GM13976 (cell line): ENCODE measurements at regions not wholly inside any gene's neighbourhood (a gene's known extent, or its start where the extent isn't known, plus 50 kb on each side); places are given as distances from the start of the nearest gene placed in this dataset.

Experiments used
- DNase-seq: peaks from one replicate; pipeline ENCODE4 v3.0.0; 2012; ENCODE audit warnings: low spot score
- in situ Hi-C: fragments of 300-500 bp; cut with MboI; formaldehyde crosslinking; loops from one replicate; pipeline ENCODE4 v1.12.0; 2022; ENCODE audit warnings: low sequenced_read_pairs, mixed read lengths, inconsistent platforms; ENCODE audit not compliant: unreplicated experiment
- TF ChIP-seq, protein P1 (sequence below): IDR thresholded peaks from 2 replicates; pipeline ENCODE4 v1.5.1; 2012; ENCODE audit warnings: borderline replicate concordance, mild to moderate bottlenecking; ENCODE audit not compliant: insufficient read depth; ENCODE audit errors: extremely low read depth, missing control alignments, control extremely low read depth

DNA sequence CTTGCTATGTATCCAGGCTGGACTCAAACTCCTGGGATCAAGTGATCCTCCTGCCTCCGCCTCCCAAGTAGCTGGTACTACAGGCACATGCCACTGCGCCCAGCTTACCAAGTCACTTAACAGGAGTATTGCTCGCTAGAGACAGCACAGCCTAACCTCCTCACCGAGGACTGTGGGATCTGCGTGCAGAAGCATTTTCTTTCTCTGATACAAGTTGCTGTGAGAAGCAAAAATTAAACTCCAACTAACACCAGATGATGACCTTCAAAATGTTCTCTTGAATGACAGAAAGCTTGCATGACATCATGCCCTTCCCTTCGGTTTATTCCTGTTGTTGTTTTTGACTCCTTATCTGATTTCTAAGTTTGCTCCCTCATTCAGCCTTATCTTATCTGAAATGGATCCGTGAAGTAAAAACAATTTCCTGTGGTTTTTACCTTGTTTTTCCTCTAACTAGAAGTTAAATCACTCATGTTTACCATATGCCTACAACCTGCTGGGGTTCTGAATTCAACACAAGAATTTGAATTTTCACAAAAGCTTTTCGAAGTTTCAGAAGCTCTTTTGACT, 94.4 kb upstream of the KIF5B start:
- no peak for DNase-seq
- in situ Hi-C loops, result no loop called here
- TF ChIP-seq, protein P1, sequence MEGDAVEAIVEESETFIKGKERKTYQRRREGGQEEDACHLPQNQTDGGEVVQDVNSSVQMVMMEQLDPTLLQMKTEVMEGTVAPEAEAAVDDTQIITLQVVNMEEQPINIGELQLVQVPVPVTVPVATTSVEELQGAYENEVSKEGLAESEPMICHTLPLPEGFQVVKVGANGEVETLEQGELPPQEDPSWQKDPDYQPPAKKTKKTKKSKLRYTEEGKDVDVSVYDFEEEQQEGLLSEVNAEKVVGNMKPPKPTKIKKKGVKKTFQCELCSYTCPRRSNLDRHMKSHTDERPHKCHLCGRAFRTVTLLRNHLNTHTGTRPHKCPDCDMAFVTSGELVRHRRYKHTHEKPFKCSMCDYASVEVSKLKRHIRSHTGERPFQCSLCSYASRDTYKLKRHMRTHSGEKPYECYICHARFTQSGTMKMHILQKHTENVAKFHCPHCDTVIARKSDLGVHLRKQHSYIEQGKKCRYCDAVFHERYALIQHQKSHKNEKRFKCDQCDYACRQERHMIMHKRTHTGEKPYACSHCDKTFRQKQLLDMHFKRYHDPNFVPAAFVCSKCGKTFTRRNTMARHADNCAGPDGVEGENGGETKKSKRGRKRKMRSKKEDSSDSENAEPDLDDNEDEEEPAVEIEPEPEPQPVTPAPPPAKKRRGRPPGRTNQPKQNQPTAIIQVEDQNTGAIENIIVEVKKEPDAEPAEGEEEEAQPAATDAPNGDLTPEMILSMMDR, result no peak

DNA sequence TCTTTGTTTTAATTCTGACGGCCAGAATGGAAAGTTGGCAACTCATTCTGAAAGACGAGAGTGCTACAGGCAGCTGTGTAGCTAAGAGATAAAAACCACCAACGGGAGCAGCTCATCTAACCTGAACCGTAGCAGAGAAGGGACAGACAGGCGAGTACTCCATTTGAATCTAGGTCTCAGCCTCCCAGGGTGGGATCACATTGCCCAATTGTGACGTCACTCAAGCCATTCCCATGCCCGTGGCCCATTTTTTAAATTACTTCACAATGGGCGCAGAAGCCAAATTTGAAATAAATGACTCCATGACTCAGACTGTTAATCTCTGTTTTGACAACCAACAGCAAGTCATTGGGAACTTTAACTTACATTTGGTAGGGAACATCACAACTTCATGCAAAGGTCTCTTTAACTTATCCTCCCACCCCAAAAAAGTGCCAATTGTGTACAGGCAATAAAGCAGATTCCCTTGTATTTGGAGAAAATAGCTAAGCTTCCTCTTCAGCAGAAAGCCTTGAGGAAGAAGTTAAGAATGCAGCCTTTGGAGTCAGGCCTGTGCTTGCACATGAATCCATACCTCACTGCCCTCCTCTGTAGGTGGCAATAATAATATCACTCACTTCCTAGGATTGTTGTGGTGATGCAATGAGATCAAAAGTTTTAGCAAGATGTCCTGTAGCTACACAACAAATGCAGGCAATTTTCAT, 93.2 kb upstream of the KIF5B start:
- peak; percentile 82 for DNase-seq
- TF ChIP-seq, protein P1, result no peak
- in situ Hi-C loops, result no loop called here

GRCh38 chr10:32148864-32149251, 92.6 kb upstream of the KIF5B start:
- TF ChIP-seq, protein P1, result no peak
- DNase-seq, result no peak
- in situ Hi-C loops, result no loop called here

DNA sequence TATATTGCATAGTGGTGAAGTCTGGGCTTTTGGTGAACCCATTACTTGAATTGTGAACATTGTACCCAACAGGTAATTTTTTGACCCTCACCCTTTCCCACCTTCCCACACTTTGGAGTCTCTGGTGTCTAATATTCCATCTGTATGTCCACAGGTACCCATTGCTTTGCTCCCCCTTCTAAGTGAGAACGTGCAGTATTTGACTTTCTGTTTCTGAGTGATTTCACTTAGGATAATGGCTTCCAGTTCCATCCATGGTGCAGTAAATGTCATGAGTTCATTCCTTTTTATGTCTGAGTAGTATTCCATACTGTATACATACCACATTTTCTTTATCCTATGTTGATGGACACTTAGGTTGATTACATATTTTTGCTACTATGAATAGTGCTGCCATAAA, 91.5 kb upstream of the KIF5B start:
- in situ Hi-C loops, result no loop called here
- no peak for DNase-seq
- TF ChIP-seq, protein P1, result no peak

- TF ChIP-seq, protein P1, result no peak
- DNase-seq, result no peak
- in situ Hi-C loops, result no loop called here
These were observed 89.9 kb upstream of the KIF5B start for GRCh38 chr10:32146166-32146565.

- in situ Hi-C loops, result no loop called here
- DNase-seq, result no peak
- TF ChIP-seq, protein P1, result no peak
These were observed 88.8 kb upstream of the KIF5B start for GRCh38 chr10:32144817-32145688.
